ENCODE measurements at regions not wholly inside any gene's neighbourhood (a gene's known extent, or its start where the extent isn't known, plus 50 kb on each side); places are given as distances from the start of the nearest gene placed in this dataset.

DNA sequence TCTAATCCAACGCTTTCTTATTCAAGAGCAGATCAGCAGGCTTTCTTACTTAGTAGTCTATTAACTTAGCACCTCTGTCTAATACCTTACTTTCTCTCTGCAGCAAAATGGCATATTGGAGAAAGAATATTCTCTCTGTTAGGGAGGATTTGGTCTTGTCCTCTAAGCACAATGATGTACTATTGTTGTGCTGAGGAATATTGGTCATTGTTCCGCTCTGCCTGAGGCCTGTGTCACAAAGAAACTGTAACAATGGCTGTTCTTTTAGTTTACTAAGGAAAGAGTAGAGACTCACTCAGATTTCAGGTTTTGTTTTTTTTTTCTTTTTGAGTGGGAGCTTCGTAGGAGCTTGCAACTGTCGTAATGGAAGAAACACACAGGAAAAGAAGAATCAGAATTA, 1358.8 kb downstream of the LRFN5 start:
- DNase-seq (ENCODE audit: extremely low spot score), result no peak
- WGBS, result 89% methylated on average over 4 of the region's 4 CpGs
- Histone ChIP-seq H3K36me3 (ENCODE audit: insufficient read depth) (no peaks in the 10 kb centered on the region), H3K27ac (ENCODE audit: low read depth) (no peak overlapping the region), H3K4me3 (ENCODE audit: low read depth, low read length) (no peak overlapping the region), H3K4me1 (ENCODE audit: insufficient read depth) (no peaks in the 10 kb centered on the region)

DNA sequence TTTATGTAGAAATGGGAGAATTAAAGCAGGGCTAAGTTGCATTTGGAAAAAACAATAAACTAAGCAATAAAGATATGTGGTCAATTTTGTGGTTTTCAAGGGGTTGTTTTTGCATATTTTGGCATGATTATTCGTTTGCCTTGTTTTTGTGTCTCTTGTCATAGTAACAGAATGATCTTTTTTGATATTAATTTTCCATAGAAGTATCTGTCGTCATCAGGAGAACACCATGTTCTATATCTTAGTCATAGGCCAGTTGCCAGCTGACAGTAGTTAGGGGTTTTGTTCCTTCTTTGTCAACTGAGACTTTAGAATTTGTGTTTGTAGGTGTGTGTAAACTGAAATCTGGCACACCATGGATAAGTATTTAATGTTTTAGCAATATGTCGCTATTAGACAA, 1354.8 kb downstream of the LRFN5 start:
- no peak for DNase-seq (ENCODE audit: extremely low spot score)
- no peak overlapping the region for H3K27ac ChIP-seq (ENCODE audit: low read depth)
- WGBS, result 69% methylated on average over 3 of the region's 3 CpGs
- no peaks in the 10 kb centered on the region for H3K4me1 ChIP-seq (ENCODE audit: insufficient read depth)
- H3K36me3 ChIP-seq (ENCODE audit: insufficient read depth), result no peaks in the 10 kb centered on the region
- no peak overlapping the region for H3K4me3 ChIP-seq (ENCODE audit: low read depth, low read length)

DNA sequence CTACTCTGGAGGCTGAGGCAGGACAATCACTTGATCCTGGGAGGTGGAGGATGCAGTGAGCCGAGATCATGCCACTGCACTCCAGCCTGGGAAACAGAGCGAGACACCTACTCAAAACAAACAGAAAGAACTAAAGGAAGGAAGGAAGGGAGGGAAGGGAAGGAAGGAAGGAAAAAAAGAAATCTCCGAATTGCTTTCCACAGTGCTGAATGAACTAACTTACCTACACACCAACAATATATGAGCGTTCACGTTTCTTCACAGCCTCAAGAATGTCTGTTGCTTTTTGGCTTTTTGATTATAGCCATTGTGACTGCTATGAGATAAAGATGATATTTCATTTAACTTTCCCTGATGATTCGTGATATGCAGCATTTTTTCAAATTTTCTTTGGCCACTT, 1343.7 kb downstream of the LRFN5 start:
- Histone ChIP-seq H3K36me3 (ENCODE audit: insufficient read depth) (no peaks in the 10 kb centered on the region), H3K4me3 (ENCODE audit: low read depth, low read length) (no peak overlapping the region), H3K27ac (ENCODE audit: low read depth) (no peak overlapping the region), H3K4me1 (ENCODE audit: insufficient read depth) (no peaks in the 10 kb centered on the region)
- 90% methylated on average over 6 of the region's 6 CpGs for WGBS
- no peak for DNase-seq (ENCODE audit: extremely low spot score)

DNA sequence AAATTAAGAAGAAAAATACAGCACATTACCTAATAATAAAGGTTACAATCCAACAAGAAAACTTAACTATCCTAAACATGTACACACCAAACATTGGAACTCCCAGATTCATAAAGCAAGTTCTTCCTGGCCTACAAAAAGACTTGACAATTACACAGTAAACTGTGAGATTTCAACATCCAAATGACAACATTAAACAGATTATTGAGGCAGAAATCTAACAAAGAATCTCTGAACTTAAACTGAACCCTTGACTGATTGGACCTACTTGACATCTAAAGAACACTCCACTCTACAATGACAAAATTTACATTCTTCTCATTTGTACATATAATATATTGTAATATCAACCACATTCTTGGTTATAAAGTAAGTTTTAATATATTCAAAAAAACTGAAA, 1341.3 kb downstream of the LRFN5 start:
- DNase-seq (ENCODE audit: extremely low spot score), result no peak
- H3K27ac ChIP-seq (ENCODE audit: low read depth), result no peak overlapping the region
- no peaks in the 10 kb centered on the region for H3K4me1 ChIP-seq (ENCODE audit: insufficient read depth)
- no peak overlapping the region for H3K4me3 ChIP-seq (ENCODE audit: low read depth, low read length)
- H3K36me3 ChIP-seq (ENCODE audit: insufficient read depth), result no peaks in the 10 kb centered on the region

DNA sequence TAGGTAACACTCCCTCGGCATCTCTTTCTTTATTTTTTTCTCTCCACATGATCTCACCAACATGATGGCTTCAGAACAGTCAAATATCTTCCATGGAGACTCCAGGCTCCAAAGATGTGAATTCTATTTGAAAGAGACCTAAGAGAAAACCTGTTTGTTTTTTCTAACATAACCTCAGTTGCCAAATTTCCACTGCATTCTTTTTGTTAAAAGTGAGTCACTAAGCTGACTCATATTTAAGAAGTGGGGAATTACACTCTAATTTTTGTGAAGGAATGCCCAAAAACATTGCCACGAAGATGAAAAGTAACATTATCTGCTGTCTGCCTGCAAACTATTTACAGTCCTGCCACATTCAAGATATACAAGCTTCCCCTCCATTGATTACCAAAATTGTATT, 1337.6 kb downstream of the LRFN5 start:
- WGBS, result 54% methylated on average over 2 of the region's 2 CpGs
- Histone ChIP-seq H3K27ac (ENCODE audit: low read depth) (no peak overlapping the region), H3K36me3 (ENCODE audit: insufficient read depth) (no peaks in the 10 kb centered on the region), H3K4me3 (ENCODE audit: low read depth, low read length) (no peak overlapping the region), H3K4me1 (ENCODE audit: insufficient read depth) (no peaks in the 10 kb centered on the region)
- DNase-seq (ENCODE audit: extremely low spot score), result no peak

DNA sequence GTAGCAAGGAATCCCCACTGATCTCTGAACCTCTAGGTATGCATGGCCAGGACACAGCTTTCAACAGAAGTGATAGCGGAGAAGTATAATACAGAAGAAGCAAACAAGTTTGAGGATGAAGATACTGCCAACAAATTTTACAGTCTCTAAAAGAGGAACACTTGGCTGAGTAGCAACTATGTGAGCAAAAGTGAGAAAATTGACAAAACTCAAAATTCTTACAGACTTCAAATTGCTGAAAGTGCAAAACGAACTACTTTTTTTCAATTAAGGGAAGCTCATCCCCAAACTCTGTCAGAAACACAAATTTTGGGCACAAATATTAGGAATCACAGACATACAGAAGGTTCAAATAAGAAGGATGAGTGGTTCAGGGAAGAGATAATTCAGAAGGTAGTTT, 1324.6 kb downstream of the LRFN5 start:
- Histone ChIP-seq H3K36me3 (ENCODE audit: insufficient read depth) (no peaks in the 10 kb centered on the region), H3K27ac (ENCODE audit: low read depth) (no peak overlapping the region), H3K4me3 (ENCODE audit: low read depth, low read length) (no peak overlapping the region), H3K4me1 (ENCODE audit: insufficient read depth) (no peaks in the 10 kb centered on the region)
- 85% methylated on average over 2 of the region's 2 CpGs for WGBS
- DNase-seq (ENCODE audit: extremely low spot score), result no peak

GRCh38 chr14:42929806-42930480, 1323.3 kb downstream of the LRFN5 start:
- peak; percentile 4 for DNase-seq (ENCODE audit: extremely low spot score)
- Histone ChIP-seq H3K27ac (ENCODE audit: low read depth) (no peak overlapping the region), H3K4me1 (ENCODE audit: insufficient read depth) (no peaks in the 10 kb centered on the region), H3K36me3 (ENCODE audit: insufficient read depth) (no peaks in the 10 kb centered on the region), H3K4me3 (ENCODE audit: low read depth, low read length) (no peak overlapping the region)
- WGBS, result 32% methylated on average over 5 of the region's 5 CpGs

DNA sequence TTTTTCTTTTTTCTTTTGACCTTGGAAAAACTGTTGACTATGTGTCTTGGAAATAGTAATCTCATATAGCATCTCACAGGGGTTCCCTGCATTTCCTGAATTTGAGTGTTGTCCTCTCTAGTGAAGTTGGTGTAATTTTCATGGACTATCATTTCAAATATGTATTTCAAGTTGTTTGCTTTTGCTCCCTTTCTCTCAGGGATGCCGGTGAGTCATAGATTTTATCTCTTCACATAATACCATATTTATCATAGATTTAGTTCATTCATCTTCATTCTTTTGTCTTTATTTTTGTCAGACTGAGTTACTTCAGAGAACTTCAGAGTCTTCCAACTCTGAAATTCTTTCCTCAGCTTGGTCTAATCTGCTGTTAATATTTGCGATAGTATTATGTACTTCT, 1320.6 kb downstream of the LRFN5 start:
- DNase-seq (ENCODE audit: extremely low spot score), result no peak
- WGBS, result 87% methylated on average over 2 of the region's 2 CpGs

DNA sequence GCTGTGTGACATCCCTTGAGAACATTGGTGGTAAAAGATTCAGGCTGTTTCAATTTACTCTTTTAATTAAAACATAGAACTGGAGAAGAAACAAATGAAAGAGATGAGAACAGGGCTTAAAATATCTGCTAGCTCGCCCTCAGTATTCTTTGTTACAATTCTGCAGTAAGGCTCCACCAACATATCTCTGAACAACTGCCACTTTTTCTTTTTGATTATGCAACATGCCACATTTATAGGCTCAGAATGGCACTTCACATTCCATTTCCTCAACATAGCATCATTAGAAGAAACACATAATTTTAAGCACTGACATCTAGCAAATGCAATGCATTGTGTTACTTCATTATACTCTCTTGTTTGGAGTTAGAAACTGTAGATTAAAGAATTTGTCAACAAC, 1315.2 kb downstream of the LRFN5 start:
- WGBS, result 81% methylated on average over 1 of the region's 1 CpG
- no peak for DNase-seq (ENCODE audit: extremely low spot score)
- H3K4me3 ChIP-seq (ENCODE audit: low read depth, low read length), result no peak overlapping the region
- no peak overlapping the region for H3K27ac ChIP-seq (ENCODE audit: low read depth)
- H3K36me3 ChIP-seq (ENCODE audit: insufficient read depth), result no peaks in the 10 kb centered on the region
- no peaks in the 10 kb centered on the region for H3K4me1 ChIP-seq (ENCODE audit: insufficient read depth)

More for the DNA sequence above, 1320.6 kb downstream of the LRFN5 start:
- Histone ChIP-seq H3K4me1 (ENCODE audit: insufficient read depth) (no peaks in the 10 kb centered on the region), H3K27ac (ENCODE audit: low read depth) (no peak overlapping the region), H3K36me3 (ENCODE audit: insufficient read depth) (no peaks in the 10 kb centered on the region), H3K4me3 (ENCODE audit: low read depth, low read length) (no peak overlapping the region)

DNA sequence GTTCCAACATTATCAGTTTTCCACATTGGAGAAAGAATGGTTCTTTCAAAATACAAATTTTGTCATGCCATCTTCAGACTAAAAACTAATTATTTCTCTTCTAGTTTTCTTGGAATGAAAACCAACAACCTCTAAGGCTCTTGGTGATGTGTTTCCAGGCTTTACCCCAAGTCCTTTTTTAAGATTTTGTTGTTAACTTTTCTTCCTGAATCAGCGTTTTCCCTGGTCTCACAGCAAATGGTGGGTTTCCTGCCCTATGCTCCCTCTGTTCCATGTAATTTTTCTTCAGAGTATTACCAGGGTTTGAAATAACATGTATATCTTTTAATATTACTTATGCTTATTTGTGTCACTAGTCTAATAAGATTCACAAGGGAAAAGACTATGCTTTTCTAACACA, 1311.9 kb downstream of the LRFN5 start:
- Histone ChIP-seq H3K4me1 (ENCODE audit: insufficient read depth) (no peaks in the 10 kb centered on the region), H3K27ac (ENCODE audit: low read depth) (no peak overlapping the region), H3K36me3 (ENCODE audit: insufficient read depth) (no peaks in the 10 kb centered on the region), H3K4me3 (ENCODE audit: low read depth, low read length) (no peak overlapping the region)
- no peak for DNase-seq (ENCODE audit: extremely low spot score)
- WGBS, result 92% methylated on average over 1 of the region's 1 CpG

DNA sequence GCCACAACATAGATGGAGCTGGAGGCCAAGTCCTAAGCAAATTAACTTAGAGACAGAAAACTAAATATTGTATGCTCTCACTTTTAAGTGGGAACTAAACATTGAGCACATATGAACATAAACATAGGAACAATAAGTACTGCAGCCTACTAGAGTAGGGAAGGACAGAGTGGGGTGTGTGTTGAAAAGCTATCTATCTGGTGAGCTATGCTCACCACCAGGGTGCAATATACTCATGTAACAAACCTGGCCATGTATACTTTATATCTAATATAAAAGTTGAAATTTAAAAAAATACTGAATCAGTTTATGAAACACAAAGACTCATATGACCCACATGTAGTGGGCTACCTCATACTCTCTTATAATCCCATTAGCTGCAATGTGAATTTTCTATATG, 1305.0 kb downstream of the LRFN5 start:
- no peak for DNase-seq (ENCODE audit: extremely low spot score)
- no peak overlapping the region for H3K4me3 ChIP-seq (ENCODE audit: low read depth, low read length)
- H3K36me3 ChIP-seq (ENCODE audit: insufficient read depth), result no peaks in the 10 kb centered on the region
- no peak overlapping the region for H3K27ac ChIP-seq (ENCODE audit: low read depth)
- H3K4me1 ChIP-seq (ENCODE audit: insufficient read depth), result no peaks in the 10 kb centered on the region

DNA sequence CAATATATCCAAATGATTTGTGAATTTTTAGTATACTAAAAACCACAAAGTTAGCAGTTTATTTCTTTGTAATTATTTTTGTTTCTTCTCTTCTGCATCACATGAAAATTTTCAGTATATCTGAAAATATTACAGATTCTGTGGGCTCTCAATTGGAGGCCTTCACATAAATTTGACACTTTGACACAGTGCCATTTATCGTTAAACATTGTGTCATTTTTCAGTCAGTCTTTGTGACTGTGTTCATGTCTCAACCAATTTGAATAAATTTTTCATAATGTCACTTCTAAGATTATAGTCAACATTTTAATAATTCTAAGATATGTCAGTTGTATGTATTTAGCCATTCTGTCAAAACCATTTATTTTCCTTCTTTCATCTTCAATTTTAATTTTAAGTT, 1303.0 kb downstream of the LRFN5 start:
- H3K4me1 ChIP-seq (ENCODE audit: insufficient read depth), result no peaks in the 10 kb centered on the region
- H3K4me3 ChIP-seq (ENCODE audit: low read depth, low read length), result no peak overlapping the region
- DNase-seq (ENCODE audit: extremely low spot score), result no peak
- H3K36me3 ChIP-seq (ENCODE audit: insufficient read depth), result no peaks in the 10 kb centered on the region
- H3K27ac ChIP-seq (ENCODE audit: low read depth), result no peak overlapping the region
- 92% methylated on average over 1 of the region's 1 CpG for WGBS

DNA sequence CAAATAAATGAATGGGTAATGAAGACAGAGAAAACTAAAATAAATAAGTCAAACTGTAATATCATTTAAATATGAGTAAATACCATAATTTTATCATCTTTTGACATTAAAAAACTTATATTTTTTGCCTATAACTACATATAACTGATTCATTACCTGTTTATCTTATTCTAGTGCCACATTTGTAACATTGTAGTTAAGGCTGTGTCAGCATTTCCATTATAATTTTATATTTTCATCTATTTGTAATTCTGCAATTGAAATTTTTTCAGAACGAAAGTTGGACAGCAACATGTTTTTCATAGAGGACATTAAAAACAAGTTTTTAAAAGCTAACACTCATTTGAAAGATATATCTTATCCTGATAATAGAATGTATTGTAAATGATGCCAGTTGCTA, 1286.5 kb downstream of the LRFN5 start:
- Histone ChIP-seq H3K27ac (ENCODE audit: low read depth) (no peak overlapping the region), H3K36me3 (ENCODE audit: insufficient read depth) (no peaks in the 10 kb centered on the region), H3K4me1 (ENCODE audit: insufficient read depth) (no peaks in the 10 kb centered on the region), H3K4me3 (ENCODE audit: low read depth, low read length) (no peak overlapping the region)
- DNase-seq (ENCODE audit: extremely low spot score), result no peak
- 2% methylated on average over 1 of the region's 1 CpG for WGBS

DNA sequence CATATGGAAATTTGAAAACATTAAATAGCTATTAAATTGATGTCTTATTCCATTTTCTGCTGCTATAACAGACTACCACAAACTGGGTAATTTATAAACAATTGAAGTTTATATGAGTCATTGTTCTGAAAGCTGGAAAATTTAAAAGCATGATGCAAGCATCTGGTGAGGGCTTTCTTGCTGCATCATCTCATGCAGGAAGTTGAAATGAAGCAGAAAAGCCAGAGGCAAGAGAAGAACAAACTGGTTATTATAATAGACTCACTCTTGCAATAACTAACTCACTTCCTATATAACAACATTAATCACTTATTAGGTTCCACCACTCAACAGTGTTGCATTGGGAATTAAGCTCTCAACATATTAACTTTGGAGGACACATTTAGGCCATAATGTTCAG, 1277.4 kb downstream of the LRFN5 start:
- no peaks in the 10 kb centered on the region for H3K36me3 ChIP-seq (ENCODE audit: insufficient read depth)
- no peak for DNase-seq (ENCODE audit: extremely low spot score)
- no peaks in the 10 kb centered on the region for H3K4me1 ChIP-seq (ENCODE audit: insufficient read depth)
- H3K27ac ChIP-seq (ENCODE audit: low read depth), result no peak overlapping the region
- no peak overlapping the region for H3K4me3 ChIP-seq (ENCODE audit: low read depth, low read length)

GRCh38 chr14:42877716-42878115, 1271.0 kb downstream of the LRFN5 start:
- H3K4me1 ChIP-seq (ENCODE audit: insufficient read depth), result no peaks in the 10 kb centered on the region
- no peaks in the 10 kb centered on the region for H3K36me3 ChIP-seq (ENCODE audit: insufficient read depth)
- no peak overlapping the region for H3K4me3 ChIP-seq (ENCODE audit: low read depth, low read length)
- WGBS, result 97% methylated on average over 1 of the region's 1 CpG
- DNase-seq (ENCODE audit: extremely low spot score), result no peak
- H3K27ac ChIP-seq (ENCODE audit: low read depth), result no peak overlapping the region
